NCI-H526 (cell line): ENCODE measurements at regions not wholly inside any gene's neighbourhood (a gene's known extent, or its start where the extent isn't known, plus 50 kb on each side); places are given as distances from the start of the nearest gene placed in this dataset.

Source experiments
- DNase-seq, 2 experiments: peaks; one replicate each; lab custom pipeline; 2025; lab: John Stamatoyannopoulos, UW

DNA sequence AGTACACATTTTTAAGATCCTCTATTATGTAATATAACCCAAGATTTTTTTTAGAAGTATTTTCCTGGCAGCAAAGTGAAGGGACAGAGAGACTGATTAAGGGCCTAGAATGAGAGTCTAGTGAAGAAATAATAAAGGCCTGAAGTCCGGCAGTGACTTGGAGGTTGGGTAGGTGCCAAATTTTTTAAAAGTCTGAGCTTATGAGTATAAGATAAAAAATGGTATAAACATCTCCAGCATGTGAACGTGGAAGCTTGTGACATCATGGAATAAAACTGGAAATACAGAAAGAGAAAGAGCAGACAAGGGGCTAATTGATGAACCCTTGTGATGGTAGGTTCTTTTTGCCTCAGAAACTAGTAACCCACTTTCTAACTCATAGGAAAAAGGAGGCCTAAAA lies 174.6 kb downstream of the SUCLA2 start:
- DNase-seq, result no peak

DNA sequence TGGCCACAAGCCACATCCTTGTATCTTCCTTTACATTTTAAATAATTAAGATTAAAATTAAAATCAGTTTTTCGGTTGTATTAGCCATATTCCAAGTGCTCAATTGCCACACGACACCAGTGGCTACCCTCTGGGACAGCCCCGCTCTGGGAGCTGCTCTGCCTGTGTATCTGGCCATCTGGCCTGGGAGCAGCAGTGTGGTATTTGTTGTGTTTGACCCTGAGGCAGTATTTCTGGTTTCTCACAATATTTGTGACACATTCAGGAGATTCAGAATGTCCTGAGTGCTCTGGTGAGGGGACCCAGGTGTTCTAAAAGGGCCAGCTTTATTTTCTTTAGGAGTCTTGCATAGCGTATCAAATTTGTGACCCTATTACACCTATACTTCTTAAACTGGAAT lies 179.0 kb downstream of the SUCLA2 start:
- DNase-seq, result no peak

DNA sequence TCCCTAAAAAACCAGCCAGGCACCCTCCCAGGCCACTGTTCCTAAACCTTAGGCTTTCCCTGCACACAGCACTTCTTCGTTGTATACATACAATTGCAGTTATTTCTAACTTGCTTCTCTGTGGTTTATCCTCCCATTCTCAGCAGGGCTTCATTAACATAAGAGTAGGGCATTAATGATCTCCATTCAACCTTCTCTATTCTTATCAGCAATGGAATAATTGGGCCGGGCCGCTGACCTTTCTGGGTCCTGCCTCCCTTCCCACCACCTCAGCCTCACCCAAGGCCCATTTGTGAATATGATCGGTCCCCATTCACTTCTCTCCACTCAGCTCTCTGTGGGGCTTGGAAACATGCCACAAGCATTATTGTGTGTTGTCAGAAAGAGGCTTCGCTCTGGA lies 184.2 kb downstream of the SUCLA2 start:
- no peak for DNase-seq

DNA sequence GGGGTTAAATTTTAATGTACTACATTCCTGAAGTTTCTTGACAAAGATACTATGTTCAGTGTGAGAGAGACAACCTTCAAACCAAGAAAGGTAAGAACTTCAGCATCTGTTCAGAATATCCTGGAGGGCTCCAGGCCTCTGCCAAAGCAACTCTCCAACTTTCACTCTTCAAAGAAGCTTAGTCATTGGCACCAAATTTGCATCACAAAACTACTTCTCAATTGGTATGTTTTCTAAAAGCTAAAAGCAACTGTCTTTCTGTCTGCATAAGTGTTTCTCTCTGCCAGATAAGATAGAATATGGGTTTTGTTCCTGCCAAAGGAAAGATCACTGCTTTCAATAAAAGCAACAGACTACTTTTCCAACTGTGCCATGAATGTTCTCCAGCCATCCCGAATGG lies 187.4 kb downstream of the SUCLA2 start:
- DNase-seq, result no peak

DNA sequence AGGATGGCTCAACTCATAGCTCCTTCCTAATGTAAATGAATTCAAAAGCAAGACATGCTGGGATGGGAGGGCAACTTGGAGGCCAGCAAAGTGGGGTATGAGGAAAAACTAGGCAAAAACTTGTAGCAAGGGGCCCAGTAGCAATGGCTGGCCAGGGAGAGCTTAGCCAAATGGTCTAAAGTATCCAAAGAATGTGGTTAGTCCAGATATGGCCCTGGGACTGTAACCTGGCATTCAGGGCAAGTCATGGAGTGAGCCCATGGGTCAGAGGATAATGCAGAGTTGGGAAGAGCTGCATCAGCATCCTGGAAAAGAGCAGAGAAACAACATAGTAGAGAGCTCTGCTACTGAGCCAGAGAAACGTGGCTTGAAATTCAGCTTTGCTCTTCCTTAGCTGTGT lies 191.7 kb downstream of the SUCLA2 start:
- no peak for DNase-seq

DNA sequence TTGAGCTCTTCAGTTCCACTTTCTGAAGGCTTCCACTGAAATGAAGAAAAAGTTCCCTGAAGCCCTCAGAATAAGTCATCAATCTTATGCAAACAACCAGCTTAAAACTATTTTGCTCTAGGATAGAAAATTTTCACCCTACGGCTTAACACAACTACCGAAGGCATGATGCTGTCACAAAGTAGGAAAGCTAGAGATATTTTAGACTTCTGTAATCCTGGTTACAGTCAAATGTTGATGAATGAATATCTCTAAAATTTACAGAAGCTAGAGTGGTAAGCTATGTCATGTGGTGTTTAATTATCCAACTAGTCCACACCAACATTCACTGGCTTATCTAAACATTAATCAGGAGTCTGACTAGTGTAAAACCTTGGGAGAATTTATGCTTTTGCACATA lies 197.9 kb downstream of the SUCLA2 start:
- no peak for DNase-seq

DNA sequence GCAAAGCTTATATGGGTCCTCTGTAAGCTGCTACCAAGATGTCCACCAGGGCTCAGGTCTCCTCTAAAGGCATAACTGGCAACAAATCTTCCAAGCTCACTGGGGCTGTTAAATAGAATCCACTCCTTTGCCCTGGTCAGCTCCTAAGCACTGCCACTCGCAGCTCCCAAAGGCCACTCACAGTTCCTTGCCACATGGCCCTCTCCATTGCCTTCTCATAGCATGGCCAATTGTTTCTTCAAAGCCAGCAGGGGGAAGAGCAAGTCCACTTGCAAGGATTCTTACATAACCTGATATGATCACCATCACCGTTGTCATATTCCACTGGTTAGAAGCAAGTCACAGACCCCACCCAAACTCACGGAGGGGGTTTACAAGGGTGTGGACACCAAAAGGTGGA lies 199.5 kb downstream of the SUCLA2 start:
- DNase-seq, result no peak

DNA sequence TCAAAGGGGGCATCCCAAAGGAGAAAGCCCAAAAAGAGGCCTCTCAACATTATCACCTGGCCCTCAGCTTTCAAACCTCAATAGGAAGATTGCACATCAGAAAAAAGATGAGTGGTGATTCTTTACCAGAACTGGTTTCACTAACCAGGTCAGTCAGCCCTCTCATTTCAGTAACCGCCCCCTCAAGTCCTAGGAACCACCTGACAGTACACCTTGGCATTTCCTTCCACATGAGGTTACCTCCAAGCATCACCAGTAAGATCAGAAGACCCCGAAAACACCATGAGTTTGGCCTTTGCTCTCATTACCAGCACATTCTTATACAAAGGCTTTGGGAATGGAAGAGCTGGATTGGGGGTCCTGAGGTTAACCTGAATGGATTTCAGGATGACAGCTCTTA lies 200.5 kb downstream of the SUCLA2 start:
- no peak for DNase-seq

DNA sequence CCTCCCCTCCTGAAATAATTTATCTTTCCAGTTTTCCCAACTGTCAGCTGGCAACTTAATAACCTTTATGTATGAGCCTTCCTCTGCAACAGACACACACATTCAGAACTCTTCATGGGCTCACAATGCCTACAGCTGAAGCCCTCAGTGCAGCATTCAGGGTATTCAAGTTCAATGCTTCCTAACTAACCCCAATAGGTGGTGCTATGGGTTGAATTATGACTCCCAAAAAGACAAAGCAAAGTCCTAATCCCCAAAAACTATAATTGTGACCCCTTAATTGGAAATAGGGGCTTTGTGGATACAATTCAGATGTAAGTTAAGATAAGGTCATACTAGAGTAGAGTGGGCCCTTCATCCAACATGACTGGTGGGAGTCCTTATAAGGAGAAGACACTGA lies 202.2 kb downstream of the SUCLA2 start:
- peak in 1 of 2 experiments; percentile 22 for DNase-seq

DNA sequence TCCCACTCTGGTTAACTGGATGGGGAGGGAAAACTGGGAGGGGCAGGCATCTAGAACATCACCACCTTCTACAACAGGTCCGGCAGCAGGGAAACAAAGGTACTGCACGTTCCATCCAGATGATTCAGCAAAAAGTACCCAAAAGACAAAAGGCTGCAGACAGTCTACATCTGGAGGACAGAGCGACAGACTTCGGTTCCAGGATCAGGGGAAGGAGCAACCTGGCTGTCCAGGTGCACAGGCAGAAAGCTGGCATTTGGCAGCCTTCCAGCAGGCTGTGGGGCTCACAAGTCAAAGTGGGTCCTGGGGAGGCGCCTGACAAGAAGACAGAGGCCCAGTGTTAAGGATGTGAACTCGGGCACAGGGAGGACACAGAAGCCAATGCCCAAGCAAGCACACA lies 202.9 kb downstream of the SUCLA2 start:
- no peak for DNase-seq

DNA sequence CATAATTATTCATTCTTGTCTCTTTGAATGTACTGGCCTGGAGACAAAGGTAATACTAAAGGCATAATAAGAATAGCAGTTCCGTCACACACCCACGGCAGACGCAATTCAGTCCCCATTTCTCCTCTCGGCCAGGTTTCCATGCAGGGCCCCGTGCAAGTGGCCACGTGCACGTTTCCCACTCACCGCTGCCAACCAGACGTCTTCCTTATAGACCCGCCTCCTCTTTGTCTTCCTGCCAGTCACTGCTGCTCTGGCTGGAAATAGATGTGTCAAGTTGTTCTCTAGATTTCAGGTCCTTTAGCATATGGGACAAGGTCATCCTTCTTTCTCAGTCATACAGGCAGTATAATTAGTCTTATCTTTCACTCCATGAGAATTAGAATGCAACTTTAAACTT lies 204.3 kb downstream of the SUCLA2 start:
- DNase-seq, result no peak

DNA sequence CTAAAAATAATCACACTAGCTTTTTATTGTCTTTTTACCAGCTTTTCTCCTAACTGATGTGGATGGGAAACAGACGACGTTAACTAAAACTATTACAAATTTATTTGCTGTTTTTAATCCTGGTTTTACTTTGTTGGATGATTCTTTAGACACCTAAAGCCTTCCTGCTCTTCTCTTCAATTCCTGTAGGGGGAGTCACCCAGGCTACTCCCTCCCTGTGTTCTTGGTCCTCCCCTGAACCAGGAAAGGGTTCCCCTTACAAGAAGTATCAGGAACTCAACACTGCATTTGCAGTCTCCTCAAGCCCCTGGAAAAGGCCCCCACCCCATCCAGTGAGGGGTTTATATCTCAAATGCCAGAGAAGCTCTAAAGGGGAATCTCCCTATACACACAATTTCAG lies 206.1 kb downstream of the SUCLA2 start:
- peak; percentile 6 to 16 for DNase-seq

DNA sequence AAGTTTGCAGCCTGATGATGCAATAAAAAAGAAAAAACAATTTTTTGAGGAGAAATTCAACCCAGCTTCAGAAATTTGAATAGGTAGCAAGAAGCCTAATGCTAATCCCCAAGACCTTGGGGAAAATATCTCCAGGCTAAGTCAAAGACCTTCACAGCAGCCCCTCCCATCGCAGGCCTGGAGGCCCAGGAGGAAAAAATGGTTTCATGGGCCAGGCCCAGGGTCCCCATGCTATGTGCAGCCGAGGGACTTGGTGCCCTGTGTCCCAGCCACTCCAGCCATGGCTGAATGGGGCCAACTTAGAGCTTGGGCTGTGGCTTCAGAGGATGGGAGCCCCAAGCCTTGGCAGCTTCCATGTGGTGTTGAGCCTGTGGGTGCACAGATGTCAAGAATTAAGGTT lies 210.3 kb downstream of the SUCLA2 start:
- no peak for DNase-seq

DNA sequence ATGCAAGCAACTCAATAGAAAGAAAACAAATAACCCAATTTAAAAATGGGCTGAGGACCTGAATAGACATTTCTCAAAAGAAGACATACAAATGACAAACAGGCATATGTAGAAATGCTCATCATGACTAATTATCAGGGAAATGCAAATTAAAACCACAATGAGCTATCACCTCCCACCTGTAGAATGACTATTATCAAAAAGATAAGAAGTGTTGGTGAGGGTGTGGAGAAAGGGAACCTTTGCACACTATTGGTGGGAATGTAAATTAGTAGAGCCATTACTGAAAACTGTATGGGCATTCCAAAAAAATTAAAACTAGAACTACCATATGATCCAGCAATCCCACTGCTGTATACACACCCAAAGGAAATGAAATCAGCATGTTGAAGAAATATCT lies 212.2 kb downstream of the SUCLA2 start:
- no peak for DNase-seq

DNA sequence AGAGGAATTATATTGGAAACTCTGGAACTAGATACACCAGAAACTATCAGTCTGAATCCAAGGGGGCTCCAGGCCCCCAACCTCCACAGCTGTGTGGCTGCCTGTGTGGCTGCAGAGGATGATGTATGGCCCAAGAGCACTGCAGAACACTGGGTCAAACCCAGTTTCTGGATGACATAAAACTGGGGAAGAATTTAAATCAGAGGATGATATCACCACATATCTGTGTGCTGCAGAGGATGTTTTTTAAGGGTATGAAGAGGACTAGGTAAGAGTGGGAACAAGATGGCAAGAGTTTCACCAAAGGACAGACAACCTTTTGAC lies 226.4 kb downstream of the SUCLA2 start:
- no peak for DNase-seq

DNA sequence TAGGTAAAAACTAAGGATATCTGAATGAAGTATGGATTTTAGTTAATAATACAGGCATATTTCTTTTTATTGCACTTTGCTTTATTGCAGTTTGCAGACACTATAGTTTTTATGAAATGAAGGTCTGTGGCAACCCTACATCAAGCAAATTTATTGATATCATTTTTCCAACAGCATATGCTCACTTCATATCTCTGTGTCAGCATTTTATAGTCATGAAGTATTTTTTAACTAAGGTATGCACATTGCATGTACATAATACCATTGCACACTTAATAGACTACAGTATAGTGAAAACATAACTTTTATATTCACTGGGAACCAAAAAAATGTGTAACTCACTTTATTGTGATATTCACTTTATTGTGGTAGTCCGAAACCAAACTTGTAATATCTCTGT lies 236.3 kb downstream of the SUCLA2 start:
- DNase-seq, result no peak

DNA sequence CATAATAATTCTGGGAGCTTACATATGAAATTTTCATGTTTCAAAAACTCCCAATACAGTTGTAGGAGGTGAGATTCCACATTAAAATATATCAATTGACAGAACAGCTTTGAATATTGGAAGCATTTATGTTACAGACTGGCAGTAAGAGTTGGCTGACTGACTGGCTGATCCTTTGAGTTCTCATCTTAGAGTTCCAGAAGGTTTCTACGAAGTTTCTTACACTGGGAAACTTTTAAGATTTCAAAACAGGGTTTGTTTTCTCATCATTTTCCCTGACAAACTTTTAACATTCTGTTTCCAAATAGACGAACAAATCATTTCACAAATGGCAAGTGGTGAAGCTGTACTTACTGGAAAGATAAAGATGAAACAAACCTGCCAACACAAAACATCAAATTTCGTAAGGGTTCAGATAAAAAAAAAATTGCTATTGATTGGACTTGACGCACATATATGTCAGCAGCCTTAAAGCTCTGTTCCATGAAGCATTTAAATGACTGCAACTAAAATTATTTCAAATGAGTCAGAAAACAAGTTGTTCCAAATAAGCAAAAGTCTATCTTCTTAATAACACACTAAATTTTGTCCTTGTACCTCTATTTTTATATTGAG lies 243.5 kb downstream of the SUCLA2 start:
- no peak for DNase-seq

DNA sequence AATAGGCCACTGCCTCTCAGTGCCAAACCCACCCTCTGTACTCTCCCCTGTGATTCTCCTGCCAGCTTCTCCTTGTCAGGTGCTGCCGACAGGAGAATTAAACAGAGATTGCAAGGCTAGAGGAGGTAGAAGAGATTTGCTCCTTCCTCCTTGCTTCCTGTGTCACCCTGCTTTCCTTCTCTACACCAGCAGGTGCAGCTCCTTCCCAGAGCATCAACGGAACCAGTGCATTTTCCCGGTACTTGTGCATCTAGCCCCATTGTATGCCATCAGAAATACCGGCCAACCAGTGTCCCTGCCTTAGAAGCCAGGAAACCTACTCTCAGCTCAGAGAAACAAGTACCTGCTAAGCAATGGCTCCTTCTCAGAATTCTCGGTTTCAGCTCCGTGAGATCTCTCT lies 253.2 kb downstream of the SUCLA2 start:
- DNase-seq, result no peak

DNA sequence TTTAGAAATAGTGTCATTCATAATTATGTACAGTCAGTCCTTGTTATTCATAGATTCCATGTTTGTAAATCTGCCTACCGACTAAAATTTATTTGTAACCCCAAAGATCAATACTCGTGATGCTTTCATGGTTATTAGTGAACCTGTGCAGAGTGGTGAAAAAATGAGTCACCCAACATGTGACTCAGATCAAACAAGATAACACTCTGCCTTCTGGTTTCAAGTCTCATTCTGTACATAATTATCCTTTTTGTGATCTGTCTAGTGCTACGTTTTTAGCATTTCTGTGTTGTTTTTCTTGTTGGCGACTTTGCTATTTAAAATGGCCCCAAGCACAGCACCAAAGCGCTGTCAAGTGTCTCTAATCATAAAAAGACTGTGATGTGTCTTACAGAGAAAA lies 274.7 kb downstream of the SUCLA2 start:
- DNase-seq, result no peak

DNA sequence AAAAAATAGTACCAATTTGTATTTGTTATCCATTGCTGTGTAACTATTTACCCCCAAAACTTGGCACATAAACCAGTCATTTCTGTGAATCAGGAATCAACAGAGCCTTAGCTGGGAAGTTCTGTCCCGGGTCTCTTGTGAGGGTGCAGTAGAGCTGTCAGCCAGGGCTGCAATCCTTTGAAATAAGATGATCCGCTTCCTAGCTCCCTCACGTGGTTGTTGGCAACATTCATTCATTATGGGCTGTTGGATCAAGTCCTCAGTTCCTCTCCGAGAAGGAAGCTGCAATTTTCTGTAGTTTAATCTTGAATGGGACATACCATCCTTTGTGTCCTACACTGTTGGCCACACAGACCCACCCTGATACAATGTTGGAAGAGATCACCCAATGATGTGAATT lies 277.2 kb downstream of the SUCLA2 start:
- no peak for DNase-seq

DNA sequence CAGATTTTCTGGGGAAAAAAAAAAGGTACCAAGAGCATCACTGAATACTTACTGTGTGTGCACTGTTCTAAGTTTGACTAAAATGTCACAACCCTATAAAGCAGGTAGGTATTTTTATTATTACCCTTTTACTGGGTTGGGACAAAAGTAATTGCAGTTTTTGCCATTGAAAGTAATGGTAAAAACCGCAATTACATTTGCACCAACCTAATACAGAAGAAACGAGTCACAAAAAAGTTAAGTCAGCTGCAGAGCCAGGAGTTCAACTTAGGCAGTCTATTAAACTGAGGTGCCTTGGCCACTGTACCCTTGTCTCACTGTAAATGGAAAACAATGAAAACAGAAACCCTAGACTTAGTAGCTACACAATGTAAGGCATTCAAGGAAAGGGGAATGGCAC lies 281.9 kb downstream of the SUCLA2 start:
- DNase-seq, result no peak

DNA sequence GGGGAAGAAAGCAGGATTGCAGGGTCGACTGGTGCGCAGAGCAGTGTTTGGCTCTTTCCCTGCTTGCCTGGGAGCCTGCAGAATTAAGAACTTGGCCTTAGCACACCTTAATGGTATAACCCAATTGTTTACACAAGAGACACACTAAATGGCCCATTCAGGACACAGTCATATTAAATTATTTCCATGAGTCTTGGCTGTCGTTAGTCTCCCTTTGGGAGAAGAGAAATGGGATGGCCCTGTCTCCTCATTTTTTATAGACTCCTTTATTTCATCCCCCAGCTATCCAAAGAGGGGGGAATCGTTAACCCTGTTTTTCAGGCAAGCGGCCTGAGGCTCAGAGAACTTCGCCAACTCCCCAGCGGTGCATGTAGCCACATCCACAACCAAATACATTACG lies 282.5 kb downstream of the SUCLA2 start:
- DNase-seq, result no peak

DNA sequence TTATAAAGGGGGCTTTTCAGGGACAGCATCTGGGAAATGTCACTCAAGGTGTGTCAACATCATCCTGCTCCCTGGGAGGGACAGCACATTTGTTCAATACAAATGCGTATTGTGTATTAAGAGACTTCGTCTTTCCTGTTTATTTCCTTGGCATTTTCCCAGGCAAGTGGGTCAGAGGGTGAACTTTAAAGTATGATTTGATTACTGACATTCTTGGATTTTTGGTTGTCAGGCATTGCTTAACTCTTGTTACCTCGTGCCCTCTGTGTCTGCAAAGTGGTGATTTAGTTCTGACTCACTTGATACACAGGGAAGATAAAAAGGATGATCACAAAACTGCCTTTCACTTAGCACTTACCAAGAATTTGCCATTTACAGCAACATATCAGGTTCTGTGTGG lies 292.7 kb downstream of the SUCLA2 start:
- no peak for DNase-seq

DNA sequence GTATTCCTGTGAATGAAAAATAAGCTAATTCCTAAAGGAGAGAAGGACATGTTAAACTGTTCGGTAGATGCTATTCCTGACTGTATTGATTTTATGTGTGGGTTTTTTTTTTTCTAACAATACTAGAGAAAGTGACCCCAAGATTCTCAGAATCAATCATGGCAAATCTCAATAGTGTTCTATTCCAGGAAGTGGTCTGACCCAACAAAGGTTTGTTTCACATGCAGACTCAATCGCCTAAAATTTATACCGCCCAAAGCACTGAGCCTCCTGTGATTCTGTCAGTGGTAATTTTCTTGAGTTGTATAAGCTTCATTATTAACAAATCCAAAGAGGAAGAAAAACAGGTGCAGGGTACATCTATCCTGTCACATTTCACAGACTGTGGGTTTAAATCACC lies 293.7 kb downstream of the SUCLA2 start:
- no peak for DNase-seq

DNA sequence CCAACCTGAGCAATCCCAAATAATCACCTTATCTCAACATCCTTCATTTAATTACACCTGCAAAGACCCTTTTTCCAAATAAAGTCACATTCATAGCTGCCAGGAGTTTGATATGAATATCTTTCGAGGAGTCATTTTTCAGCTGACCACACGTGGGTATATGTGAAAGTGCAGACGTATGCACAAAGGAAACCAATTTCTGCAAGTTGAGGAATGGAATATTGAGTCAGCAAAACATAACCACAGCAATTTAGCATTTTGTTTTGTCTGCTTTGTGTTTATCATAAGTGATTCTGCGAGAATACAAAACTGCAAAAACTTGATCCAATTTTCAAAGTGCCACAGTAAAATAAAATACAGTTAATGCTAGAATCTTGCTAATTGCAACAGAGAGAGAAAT lies 295.9 kb downstream of the SUCLA2 start:
- DNase-seq, result no peak
